H1 (cell line): ENCODE measurements at regions not wholly inside any gene's neighbourhood (a gene's known extent, or its start where the extent isn't known, plus 50 kb on each side); places are given as distances from the start of the nearest gene placed in this dataset.

ENCODE experiments used
- BRCA1 ChIP-seq: IDR thresholded peaks from 2 replicates; pipeline ENCODE4 v1.6.1; 2012; ENCODE audit warnings: low read depth, low read length, improper control_type of control experiment
- CTCF ChIP-seq, 3 experiments: IDR thresholded peaks; 1 replicate in 2 of 3; 2 replicates in 1 of 3; pipeline versions ENCODE4 v1.5.1 to v1.6.1; 2011; ENCODE audit warnings: low read length in 3 of 3, mild to moderate bottlenecking in 3 of 3, inconsistent platforms in 2 of 3, low read depth in 1 of 3, moderate library complexity in 1 of 3; ENCODE audit not compliant: insufficient read depth in 1 of 3; ENCODE audit errors: control extremely low read depth in 1 of 3
- EZH2 ChIP-seq: fragments of 200-600 bp; sonication (generic); IDR thresholded peaks from 2 replicates; pipeline ENCODE4 v1.7.1; 2012; ENCODE audit warnings: low read depth, mild to moderate bottlenecking, moderate library complexity, low read length, inconsistent platforms; ENCODE audit not compliant: severe bottlenecking
- GABPA ChIP-seq: IDR thresholded peaks from 2 replicates; pipeline ENCODE4 v1.6.1; 2011; ENCODE audit warnings: mild to moderate bottlenecking, low read length, moderate library complexity, borderline replicate concordance; ENCODE audit not compliant: insufficient read depth
- HDAC2 ChIP-seq, 2 experiments: fragments of 300-600 bp in 1 of 2; sonication (generic) in 1 of 2; IDR thresholded peaks; 2 replicates each; pipeline ENCODE4 v1.6.1; 2011 to 2012; ENCODE audit warnings: low read depth in 2 of 2, low read length in 2 of 2, mild to moderate bottlenecking in 2 of 2, moderate library complexity in 2 of 2, borderline replicate concordance in 1 of 2, inconsistent platforms in 1 of 2
- MAFK ChIP-seq: IDR thresholded peaks from 2 replicates; pipeline ENCODE4 v1.6.1; 2012; ENCODE audit warnings: low read depth, mild to moderate bottlenecking, improper control_type of control experiment, low read length
- POLR2A ChIP-seq, 2 experiments: IDR thresholded peaks; 1 replicate in 1 of 2; 2 replicates in 1 of 2; pipeline ENCODE4 v1.6.1; 2011; ENCODE audit warnings: low read depth in 2 of 2, low read length in 2 of 2, mild to moderate bottlenecking in 2 of 2; ENCODE audit errors: control extremely low read depth in 1 of 2
- RAD21 ChIP-seq, 2 experiments: IDR thresholded peaks in 1 of 2; conservative IDR thresholded peaks in 1 of 2; 2 replicates each; pipeline ENCODE4 v1.6.1; 2011; ENCODE audit warnings: low read depth in 2 of 2, low read length in 2 of 2, improper control_type of control experiment in 1 of 2, inconsistent platforms in 1 of 2, mild to moderate bottlenecking in 1 of 2, moderate library complexity in 1 of 2
- SIN3A ChIP-seq, 2 experiments: IDR thresholded peaks in 1 of 2; conservative IDR thresholded peaks in 1 of 2; 2 replicates each; pipeline ENCODE4 v1.6.1; 2011 to 2012; ENCODE audit warnings: low read length in 2 of 2, improper control_type of control experiment in 1 of 2, low read depth in 1 of 2, mild to moderate bottlenecking in 1 of 2
- SP1 ChIP-seq: IDR thresholded peaks from 2 replicates; pipeline ENCODE4 v1.6.1; 2011; ENCODE audit warnings: low read depth, low read length
- SRF ChIP-seq: IDR thresholded peaks from 2 replicates; pipeline ENCODE4 v1.6.1; 2011; ENCODE audit warnings: mild to moderate bottlenecking, low read depth, low read length, moderate library complexity
- TAF1 ChIP-seq: IDR thresholded peaks from 2 replicates; pipeline ENCODE4 v1.6.1; 2011; ENCODE audit warnings: mild to moderate bottlenecking, low read depth, low read length
- TF ChIP-seq, protein P1 (sequence below): IDR thresholded peaks from 2 replicates; pipeline ENCODE4 v1.6.1; 2012; ENCODE audit warnings: low read length, inconsistent platforms

GRCh38 chr4:130648570-130648969 lies 1552.6 kb downstream of the C4orf33 start:
- TF ChIP-seq HDAC2 (IDR thresholded peaks at IDR 0.05; ENCODE audit: borderline replicate concordance in 1 of 2, low read depth in 2 of 2, low read length in 2 of 2) (no peak), CTCF (IDR thresholded peaks at IDR 0.05; ENCODE audit: control extremely low read depth in 1 of 3, insufficient read depth in 1 of 3, low read depth in 1 of 3, low read length in 3 of 3) (no peak), SIN3A (conservative IDR thresholded peaks at IDR 0.05 in 1 of 2, IDR thresholded peaks at IDR 0.05 in 1 of 2; ENCODE audit: low read depth in 1 of 2, low read length in 2 of 2) (no peak), EZH2 (no peak), TAF1 (no peak), POLR2A (IDR thresholded peaks at IDR 0.05; ENCODE audit: control extremely low read depth in 1 of 2, low read depth in 2 of 2, low read length in 2 of 2) (no peak), BRCA1 (no peak), GABPA (no peak), SRF (no peak), SP1 (no peak), MAFK (no peak), RAD21 (IDR thresholded peaks at IDR 0.05 in 1 of 2, conservative IDR thresholded peaks at IDR 0.05 in 1 of 2; ENCODE audit: low read depth in 2 of 2, low read length in 2 of 2) (no peak)
- TF ChIP-seq, protein P1, sequence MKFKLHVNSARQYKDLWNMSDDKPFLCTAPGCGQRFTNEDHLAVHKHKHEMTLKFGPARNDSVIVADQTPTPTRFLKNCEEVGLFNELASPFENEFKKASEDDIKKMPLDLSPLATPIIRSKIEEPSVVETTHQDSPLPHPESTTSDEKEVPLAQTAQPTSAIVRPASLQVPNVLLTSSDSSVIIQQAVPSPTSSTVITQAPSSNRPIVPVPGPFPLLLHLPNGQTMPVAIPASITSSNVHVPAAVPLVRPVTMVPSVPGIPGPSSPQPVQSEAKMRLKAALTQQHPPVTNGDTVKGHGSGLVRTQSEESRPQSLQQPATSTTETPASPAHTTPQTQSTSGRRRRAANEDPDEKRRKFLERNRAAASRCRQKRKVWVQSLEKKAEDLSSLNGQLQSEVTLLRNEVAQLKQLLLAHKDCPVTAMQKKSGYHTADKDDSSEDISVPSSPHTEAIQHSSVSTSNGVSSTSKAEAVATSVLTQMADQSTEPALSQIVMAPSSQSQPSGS: no peak
